ENCODE measurements at regions not wholly inside any gene's neighbourhood (a gene's known extent, or its start where the extent isn't known, plus 50 kb on each side); places are given as distances from the start of the nearest gene placed in this dataset.

DNA sequence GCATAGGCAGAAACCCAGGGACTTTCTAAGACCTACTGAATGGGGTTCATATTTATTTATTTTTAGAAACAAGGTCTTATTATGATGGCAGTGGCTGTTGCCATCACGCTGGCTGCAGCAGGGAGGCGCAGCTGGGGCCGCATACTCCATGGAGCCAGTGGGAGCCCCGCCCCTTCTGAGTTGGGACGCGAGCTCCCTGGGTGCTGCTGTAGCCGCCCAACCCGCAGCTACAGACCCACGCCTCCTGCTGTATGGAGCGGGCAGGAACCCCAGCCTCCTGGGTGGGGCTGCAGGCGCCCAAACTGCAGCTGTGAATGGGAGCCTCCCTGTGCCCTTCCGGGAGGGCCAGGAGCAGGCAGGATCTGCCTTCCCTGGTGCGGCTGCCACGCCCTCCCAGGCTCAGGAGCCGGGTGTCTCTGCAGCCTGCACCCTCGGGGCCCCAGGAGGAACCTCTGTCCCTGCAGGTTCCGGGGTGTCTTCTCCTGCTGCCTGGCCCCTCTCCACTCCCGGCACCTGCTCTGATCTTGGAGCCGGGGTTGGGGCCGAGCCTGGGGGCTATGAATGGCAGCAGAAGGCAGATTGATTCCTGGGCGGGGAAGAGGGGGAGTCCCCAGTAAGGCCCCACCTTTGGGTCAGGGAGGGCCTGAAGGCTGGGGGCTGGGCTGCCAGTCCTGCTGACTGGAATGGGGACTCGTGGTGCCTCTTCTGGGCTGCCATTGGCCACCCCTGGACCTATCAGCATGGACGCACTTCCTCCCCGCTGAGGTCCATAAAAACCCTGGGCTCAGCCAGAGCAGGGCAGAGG, 66.5 kb upstream of the LRRN2 start:
- peak overlapping the region; percentile 25; the same call in 1 of the 2 replicates for H3K4me3 Mint-ChIP-seq
- H3K9me3 Mint-ChIP-seq = no peaks in the 10 kb centered on the region
- TF ChIP-seq HMGA2 (CRISPR knock-in tag; IDR thresholded peaks at IDR 0.05) (no peak), ZNF423 (CRISPR knock-in tag; IDR thresholded peaks at IDR 0.05) (0 out of 2 replicates have a peak, but pooled peaks have one; percentile 31), ZNF232 (CRISPR knock-in tag; IDR thresholded peaks at IDR 0.05) (no peak), USF2 (CRISPR knock-in tag; IDR thresholded peaks at IDR 0.05) (0 out of 2 replicates have a peak, but pooled peaks have one; percentile 32), GABPB1 (CRISPR knock-in tag; IDR thresholded peaks at IDR 0.05) (no peak), GTF2I (CRISPR knock-in tag; conservative IDR thresholded peaks at IDR 0.05) (no peak), ZNF317 (CRISPR knock-in tag; IDR thresholded peaks at IDR 0.05; ENCODE audit: borderline replicate concordance, low read depth) (no peak), FOXP1 (CRISPR knock-in tag; IDR thresholded peaks at IDR 0.05; ENCODE audit: borderline replicate concordance) (no peak), ZBTB21 (CRISPR knock-in tag; IDR thresholded peaks at IDR 0.05; ENCODE audit: borderline replicate concordance) (no peak)
- TF ChIP-seq, protein P1, sequence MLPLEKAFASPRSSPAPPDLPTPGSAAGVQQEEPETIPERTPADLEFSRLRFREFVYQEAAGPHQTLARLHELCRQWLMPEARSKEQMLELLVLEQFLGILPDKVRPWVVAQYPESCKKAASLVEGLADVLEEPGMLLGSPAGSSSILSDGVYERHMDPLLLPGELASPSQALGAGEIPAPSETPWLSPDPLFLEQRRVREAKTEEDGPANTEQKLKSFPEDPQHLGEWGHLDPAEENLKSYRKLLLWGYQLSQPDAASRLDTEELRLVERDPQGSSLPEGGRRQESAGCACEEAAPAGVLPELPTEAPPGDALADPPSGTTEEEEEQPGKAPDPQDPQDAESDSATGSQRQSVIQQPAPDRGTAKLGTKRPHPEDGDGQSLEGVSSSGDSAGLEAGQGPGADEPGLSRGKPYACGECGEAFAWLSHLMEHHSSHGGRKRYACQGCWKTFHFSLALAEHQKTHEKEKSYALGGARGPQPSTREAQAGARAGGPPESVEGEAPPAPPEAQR (CRISPR knock-in tag; IDR thresholded peaks at IDR 0.05) = no peak
- TF ChIP-seq, protein P2, sequence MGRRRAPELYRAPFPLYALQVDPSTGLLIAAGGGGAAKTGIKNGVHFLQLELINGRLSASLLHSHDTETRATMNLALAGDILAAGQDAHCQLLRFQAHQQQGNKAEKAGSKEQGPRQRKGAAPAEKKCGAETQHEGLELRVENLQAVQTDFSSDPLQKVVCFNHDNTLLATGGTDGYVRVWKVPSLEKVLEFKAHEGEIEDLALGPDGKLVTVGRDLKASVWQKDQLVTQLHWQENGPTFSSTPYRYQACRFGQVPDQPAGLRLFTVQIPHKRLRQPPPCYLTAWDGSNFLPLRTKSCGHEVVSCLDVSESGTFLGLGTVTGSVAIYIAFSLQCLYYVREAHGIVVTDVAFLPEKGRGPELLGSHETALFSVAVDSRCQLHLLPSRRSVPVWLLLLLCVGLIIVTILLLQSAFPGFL (CRISPR knock-in tag; IDR thresholded peaks at IDR 0.05; ENCODE audit: borderline replicate concordance) = no peak
- TF ChIP-seq, protein P3, sequence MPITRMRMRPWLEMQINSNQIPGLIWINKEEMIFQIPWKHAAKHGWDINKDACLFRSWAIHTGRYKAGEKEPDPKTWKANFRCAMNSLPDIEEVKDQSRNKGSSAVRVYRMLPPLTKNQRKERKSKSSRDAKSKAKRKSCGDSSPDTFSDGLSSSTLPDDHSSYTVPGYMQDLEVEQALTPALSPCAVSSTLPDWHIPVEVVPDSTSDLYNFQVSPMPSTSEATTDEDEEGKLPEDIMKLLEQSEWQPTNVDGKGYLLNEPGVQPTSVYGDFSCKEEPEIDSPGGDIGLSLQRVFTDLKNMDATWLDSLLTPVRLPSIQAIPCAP (CRISPR knock-in tag; IDR thresholded peaks at IDR 0.05) = no peak
- ChIA-PET CTCF (interaction anchor here (0.7 to 5.4 kb wide), 20 partner anchors 11 to 353 kb away, joined by 3 to 75 read pairs (median 6); partner anchors contain the start of gene MDM4), POLR2A (interaction anchor here (1.0 kb wide), 1 partner anchor 190 kb away, joined by 3 read pairs; no protein-coding TSS in a partner anchor)
- H3K27me3 Mint-ChIP-seq (ENCODE audit: low read depth) = peaks cover 12% of the 10 kb centered on the region
- peak; percentile 73 for DNase-seq (ENCODE audit: low spot score)
- H3K36me3 Mint-ChIP-seq = no peaks in the 10 kb centered on the region
- no peak overlapping the region for H3K27ac Mint-ChIP-seq
- peaks cover 24% of the 10 kb centered on the region for H3K4me1 Mint-ChIP-seq
- ATAC-seq = peak; percentile 85

GRCh38 chr1:204752688-204753040, 67.1 kb upstream of the LRRN2 start:
- Mint-ChIP-seq H3K27me3 (ENCODE audit: low read depth) (peaks cover 12% of the 10 kb centered on the region), H3K4me3 (no peak overlapping the region), H3K4me1 (peaks cover 24% of the 10 kb centered on the region), H3K9me3 (no peaks in the 10 kb centered on the region), H3K36me3 (no peaks in the 10 kb centered on the region), H3K27ac (no peak overlapping the region)
- TF ChIP-seq TCF7 (CRISPR knock-in tag; IDR thresholded peaks at IDR 0.05; ENCODE audit: low read depth) (no peak), ATF1 (CRISPR knock-in tag; IDR thresholded peaks at IDR 0.05) (no peak), NR2C2 (CRISPR knock-in tag; IDR thresholded peaks at IDR 0.05) (no peak), ATF3 (CRISPR knock-in tag; conservative IDR thresholded peaks at IDR 0.05) (no peak)
- no peak for DNase-seq (ENCODE audit: low spot score)
- CTCF ChIA-PET = interaction anchor here (0.9 to 5.4 kb wide), 9 partner anchors 10 to 187 kb away, joined by 3 to 75 read pairs (median 7); no protein-coding TSS in a partner anchor
- POLR2A ChIA-PET = no interaction called here
- no peak for ATAC-seq

DNA sequence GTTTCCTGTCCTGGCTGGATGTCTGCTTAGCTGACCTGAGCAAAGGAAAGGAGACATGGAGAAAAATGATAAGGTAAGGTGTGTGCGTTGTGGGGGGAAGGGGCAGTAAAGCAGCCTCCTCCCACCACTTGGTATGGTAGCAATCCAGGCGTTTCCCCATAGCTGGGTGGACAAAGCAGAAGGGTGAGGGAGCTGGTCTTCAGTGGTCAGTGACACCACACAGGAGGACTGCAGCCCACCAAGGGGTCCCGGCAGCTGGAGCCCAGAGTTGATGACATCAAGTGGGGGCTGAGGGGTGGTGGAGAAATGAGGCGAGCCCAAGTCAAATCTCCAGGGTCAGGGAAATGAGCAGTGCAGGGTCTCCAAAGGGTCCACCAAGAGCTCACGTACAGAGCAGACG, 69.3 kb upstream of the LRRN2 start:
- Mint-ChIP-seq H3K36me3 (no peaks in the 10 kb centered on the region), H3K9me3 (no peaks in the 10 kb centered on the region), H3K4me1 (peaks cover 19% of the 10 kb centered on the region), H3K27me3 (ENCODE audit: low read depth) (peaks cover 19% of the 10 kb centered on the region), H3K27ac (no peak overlapping the region), H3K4me3 (no peak overlapping the region)
- ChIA-PET POLR2A (no interaction called here), CTCF (interaction anchor here (0.7 to 1.9 kb wide), 7 partner anchors 8 to 572 kb away, joined by 3 to 11 read pairs (median 5); no protein-coding TSS in a partner anchor)
- ATAC-seq (no peak), DNase-seq (ENCODE audit: low spot score) (no peak)
- TF ChIP-seq NR2C2 (CRISPR knock-in tag; IDR thresholded peaks at IDR 0.05) (no peak), ZNF138 (CRISPR knock-in tag; conservative IDR thresholded peaks at IDR 0.05) (no peak), MYBL2 (CRISPR knock-in tag; IDR thresholded peaks at IDR 0.05) (no peak), CBFB (CRISPR knock-in tag; IDR thresholded peaks at IDR 0.05; ENCODE audit: low read depth) (no peak), ELF4 (CRISPR knock-in tag; IDR thresholded peaks at IDR 0.05; ENCODE audit: low read depth) (no peak), ZNF232 (CRISPR knock-in tag; IDR thresholded peaks at IDR 0.05) (no peak), GTF2I (CRISPR knock-in tag; conservative IDR thresholded peaks at IDR 0.05) (no peak)
- TF ChIP-seq, protein P4, sequence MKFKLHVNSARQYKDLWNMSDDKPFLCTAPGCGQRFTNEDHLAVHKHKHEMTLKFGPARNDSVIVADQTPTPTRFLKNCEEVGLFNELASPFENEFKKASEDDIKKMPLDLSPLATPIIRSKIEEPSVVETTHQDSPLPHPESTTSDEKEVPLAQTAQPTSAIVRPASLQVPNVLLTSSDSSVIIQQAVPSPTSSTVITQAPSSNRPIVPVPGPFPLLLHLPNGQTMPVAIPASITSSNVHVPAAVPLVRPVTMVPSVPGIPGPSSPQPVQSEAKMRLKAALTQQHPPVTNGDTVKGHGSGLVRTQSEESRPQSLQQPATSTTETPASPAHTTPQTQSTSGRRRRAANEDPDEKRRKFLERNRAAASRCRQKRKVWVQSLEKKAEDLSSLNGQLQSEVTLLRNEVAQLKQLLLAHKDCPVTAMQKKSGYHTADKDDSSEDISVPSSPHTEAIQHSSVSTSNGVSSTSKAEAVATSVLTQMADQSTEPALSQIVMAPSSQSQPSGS (CRISPR knock-in tag; IDR thresholded peaks at IDR 0.05; ENCODE audit: borderline replicate concordance, low read depth) = no peak
- TF ChIP-seq, protein P1 (CRISPR knock-in tag; IDR thresholded peaks at IDR 0.05) = no peak
